ENCODE measurements at regions not wholly inside any gene's neighbourhood (a gene's known extent, or its start where the extent isn't known, plus 50 kb on each side); places are given as distances from the start of the nearest gene placed in this dataset.

DNA sequence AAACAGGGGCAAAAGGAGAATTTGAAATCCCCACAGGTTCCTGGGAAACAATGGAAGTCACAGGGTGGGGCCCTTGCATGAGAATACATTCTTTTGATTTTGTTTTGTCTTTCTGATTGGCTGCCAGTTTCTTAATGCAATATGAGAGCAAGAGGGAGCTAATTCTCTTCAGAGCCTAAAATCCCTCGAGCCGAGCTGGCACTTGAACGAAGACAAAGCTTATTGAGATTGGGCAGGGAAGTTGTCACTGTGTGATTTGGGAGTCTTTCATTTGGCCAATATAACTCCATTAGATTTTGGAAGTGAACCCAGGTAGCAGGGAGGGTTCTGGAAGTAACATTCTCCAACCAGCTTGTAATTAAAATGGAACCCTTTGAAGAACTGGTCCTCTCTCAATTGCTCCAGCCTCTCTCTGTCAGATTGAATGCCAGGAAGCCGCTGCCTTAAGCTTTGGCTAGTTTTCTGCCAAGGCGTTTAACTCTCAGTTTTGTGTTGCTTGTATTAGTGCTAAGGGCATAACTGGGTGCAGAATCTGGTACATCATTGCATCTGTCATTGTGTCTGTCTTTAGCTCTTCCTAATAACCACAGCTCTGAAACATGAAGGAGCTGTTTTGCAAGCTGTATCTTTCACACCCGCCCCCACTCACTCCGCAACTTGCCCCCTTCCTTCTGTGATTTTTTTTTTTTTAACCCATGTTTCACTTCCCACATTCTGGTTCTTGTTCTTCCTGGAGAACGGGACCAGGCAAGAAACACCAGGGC lies 272.0 kb downstream of the MAF start:
- DNase-seq: peak in 2 of 4 experiments; percentile 82 to 91

- no peak for DNase-seq
Measured at GRCh38 chr16:79327836-79328235, 272.7 kb downstream of the MAF start.

GRCh38 chr16:79326549-79326948 lies 274.0 kb downstream of the MAF start:
- DNase-seq: no peak

DNA sequence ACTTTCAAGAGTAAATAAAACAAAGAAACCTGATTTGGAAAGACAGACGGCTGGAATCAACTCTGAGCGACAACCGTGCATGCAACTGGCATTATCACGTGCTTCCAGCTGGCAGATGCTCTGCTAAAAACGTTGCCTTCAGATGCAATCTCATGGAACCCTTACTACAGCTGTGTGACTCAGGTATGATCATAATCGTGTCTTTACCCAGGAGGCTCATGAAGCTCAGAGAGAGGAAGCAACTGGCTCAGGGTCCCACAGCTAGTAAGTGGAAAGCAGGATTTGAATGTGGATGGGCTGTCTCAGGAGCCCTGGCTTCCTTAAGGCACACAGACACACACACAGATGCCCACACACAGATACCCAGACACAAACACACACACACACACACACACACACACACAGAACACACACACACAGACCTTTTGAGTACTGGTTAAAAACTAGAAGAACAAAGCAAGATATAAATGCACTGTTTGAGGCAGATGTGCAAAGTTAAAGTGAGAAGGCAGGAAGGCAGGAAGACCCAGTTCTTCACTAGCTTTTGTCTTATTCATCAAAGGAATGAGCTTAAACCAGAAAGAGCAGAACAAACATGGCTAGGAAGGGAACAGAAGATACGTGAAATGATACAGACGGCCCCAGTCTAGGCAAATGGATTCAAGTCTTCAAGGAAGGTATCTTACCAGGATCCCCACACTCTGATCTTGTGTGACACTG lies 275.2 kb downstream of the MAF start:
- DNase-seq: no peak

- no peak for DNase-seq
Measured at GRCh38 chr16:79320956-79321355, 279.6 kb downstream of the MAF start.

GRCh38 chr16:79318143-79318899 lies 282.2 kb downstream of the MAF start:
- DNase-seq: no peak

DNA sequence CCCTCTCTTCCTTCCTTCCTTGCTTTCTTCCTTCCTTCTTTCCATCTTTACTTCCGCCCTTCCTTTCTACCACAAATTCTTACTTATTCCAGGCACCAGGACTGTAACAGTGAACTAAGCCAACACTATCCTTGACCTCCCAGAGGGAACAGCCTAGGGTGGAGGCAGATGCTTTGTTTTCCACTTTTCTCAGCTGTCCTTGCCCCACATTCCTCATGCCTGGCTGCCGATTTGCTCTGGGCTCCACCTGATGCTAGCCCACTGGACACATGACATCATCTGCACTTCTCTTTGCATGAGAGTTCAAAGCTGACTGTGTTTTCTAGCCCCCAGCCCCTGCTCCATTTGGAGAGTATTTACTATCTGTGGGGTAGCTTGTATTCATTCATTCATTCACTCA lies 283.0 kb downstream of the MAF start:
- no peak for DNase-seq

DNA sequence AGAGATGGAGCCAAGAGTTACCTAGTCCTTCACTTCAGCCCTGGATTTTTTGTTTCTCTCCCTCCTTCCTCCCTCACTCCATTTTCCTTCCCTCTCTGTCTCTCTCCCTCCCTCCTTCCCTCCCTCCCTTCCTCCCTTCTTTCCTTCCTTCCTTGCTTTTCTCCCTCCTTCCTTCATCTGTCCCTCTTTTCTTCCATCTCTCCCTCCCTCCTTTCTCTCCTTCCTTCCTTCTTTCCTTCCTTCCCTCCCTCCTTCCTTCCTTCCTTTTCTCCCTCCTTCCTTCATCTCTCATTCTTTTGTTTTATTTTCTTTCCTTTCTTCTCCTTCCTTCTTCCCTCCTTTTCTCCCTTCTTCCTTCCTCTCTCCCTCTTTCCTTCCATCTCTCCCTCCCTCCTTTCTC lies 283.5 kb downstream of the MAF start:
- no peak for DNase-seq

- DNase-seq: peak in 2 of 4 experiments; percentile 59 to 72
Measured at GRCh38 chr16:79316004-79316458, 284.5 kb downstream of the MAF start.

GRCh38 chr16:79312502-79312901 lies 288.0 kb downstream of the MAF start:
- DNase-seq: no peak

GRCh38 chr16:79310710-79311109 lies 289.8 kb downstream of the MAF start:
- no peak for DNase-seq

DNA sequence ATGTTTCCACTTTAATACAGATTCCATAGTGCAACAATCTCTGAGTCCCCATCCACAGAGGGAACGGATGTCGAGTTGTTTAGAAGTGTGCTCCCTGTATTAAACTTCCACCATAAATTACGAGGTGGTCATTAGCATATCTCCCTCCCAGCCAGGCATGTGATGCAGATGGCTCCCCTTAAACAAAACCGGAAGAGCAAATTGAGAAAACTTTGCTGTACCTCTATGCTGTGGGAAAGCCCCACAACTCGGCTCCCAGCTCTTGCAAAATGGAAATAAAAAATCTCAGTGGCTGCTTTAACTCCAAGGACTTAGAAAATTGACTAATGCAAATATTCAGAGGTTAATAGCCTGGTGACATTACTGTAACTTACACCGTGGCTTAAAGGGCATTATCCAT lies 290.9 kb downstream of the MAF start:
- peak; percentile 22 to 50 (median 48) for DNase-seq

GRCh38 chr16:79307214-79307613 lies 293.3 kb downstream of the MAF start:
- DNase-seq: peak; percentile 95 to 99 (median 98)

DNA sequence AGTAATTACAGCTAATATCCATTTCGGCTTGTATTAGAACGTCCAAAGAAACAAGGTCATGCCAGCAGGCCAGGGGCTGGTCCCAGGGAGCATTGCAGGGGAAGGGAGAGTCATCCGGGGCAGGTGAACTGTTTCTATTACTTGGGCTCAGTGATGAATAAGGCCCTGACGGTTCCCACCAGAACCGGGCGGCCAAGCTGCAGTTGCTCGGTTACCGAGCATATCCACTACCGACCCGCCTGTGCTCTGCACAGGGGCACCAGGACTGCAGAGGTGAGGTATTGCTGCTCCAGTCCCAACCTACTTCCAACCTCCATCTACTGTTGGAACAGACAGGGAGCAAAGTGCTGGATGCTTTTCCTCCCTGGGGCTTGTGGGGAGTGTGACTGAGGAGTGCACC lies 295.5 kb downstream of the MAF start:
- no peak for DNase-seq

DNA sequence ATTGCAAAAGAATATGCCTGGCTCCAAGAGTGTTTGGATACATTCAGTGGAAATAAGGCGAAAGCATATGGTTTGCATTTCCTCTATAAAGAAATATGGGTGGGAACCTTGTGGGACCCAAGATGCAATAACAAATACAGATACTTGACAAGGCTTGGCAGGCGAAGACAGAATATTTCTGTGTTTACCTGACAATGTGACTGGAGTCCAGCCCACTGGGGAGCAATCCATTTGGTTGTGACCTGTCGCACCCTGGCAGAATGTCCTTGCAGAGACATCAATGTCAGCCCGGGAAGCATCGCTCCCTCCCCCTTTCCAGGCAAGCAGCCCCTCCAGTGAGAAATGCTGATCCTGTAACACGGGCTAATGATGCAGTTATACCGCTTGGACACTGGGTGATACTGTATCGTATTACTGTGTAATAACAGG lies 296.6 kb downstream of the MAF start:
- DNase-seq: no peak

GRCh38 chr16:79303206-79303605 lies 297.3 kb downstream of the MAF start:
- DNase-seq: peak; percentile 24 to 69 (median 51)

GRCh38 chr16:79302731-79303130 lies 297.8 kb downstream of the MAF start:
- DNase-seq: no peak

DNA sequence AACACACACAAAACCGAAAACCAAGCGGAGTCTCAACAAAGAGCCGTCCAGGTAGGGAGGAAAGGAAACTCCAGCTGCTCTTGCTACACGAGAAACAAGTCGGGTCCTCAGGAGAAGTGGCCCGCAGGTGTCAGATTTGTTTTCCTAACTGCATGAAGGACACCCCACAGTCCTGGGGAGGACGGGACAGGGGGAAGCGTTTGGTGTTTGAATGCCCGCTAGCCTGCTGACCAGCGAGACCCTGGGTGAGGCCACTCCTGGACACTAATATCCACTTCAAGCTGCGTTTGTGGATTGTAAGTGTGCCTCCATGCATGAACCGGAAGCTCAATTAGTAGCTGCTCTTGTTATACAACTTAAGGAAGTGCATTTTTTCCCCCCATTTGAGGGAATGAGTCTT lies 299.5 kb downstream of the MAF start:
- DNase-seq: no peak

GRCh38 chr16:79298894-79299799 lies 301.4 kb downstream of the MAF start:
- no peak for DNase-seq

DNA sequence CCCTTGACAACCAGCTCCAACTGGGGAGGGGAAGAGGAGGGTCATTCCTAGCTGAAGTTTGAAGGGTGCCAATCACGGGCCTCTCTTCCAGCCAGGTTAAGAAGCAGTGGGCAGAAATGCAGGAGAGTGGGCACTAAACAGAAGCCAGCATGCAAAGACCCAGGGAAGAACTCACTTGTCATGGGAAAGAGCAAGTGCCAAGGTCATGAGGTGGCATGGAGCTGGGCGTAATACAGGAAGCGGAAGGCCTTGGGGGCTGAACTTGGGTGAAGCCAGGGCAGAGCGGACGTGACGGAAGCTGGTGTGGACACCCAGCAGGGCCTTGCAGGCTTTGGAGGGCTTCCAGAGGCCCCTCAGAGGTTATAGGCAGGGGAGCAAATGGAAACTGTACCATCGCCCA lies 302.1 kb downstream of the MAF start:
- DNase-seq: no peak

GRCh38 chr16:79297805-79298204 lies 302.7 kb downstream of the MAF start:
- no peak for DNase-seq

DNA sequence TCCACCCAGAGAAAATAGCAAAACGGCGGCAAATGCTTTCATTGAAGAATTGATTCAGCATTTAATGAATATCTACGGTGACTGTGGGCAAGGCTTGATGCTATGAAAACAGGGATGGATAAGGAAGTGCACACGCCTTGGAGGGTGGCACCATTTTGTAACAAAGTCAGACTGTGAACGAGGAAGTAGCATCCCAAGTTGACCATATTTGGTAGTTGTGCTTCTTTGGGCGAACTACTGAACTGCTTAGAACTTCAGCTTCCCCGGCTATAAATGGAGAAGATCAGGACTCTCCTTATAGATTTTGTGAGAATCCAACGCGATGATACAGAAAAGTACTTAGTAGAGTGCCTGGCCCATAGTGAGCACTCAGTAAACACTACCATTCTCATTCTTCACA lies 303.2 kb downstream of the MAF start:
- peak; percentile 30 to 64 (median 39) for DNase-seq
